CD4-positive, CD25-positive, alpha-beta regulatory T cell (primary cell): ENCODE measurements at regions not wholly inside any gene's neighbourhood (a gene's known extent, or its start where the extent isn't known, plus 50 kb on each side); places are given as distances from the start of the nearest gene placed in this dataset.
"Not testable (repeated sequence)": the region's sequence is repeated elsewhere in the genome, so short reads cannot be mapped to it uniquely, and the experiment has no call there.

Experiments
- ATAC-seq, 2 donors: fragments of 150-1000 bp; cut with Tn5 transposase; one replicate each; pipeline ENCODE4 v1.10.0; 2021; ENCODE audit warnings: low read depth in 2 of 2, moderate number of reproducible peaks in 2 of 2, moderate library complexity in 1 of 2
- DNase-seq, 3 donors: peaks; one replicate each; pipeline versions ENCODE4 v3.0.0 to v3.0.0-alpha.2; 2012 to 2022; ENCODE audit warnings: mixed read lengths in 1 of 3
- H3K27ac ChIP-seq: one replicate; pipeline ENCODE4 v1.7.0; 2013; ENCODE audit warnings: mild to moderate bottlenecking, low read length; ENCODE audit not compliant: insufficient read depth, poor library complexity, severe bottlenecking
- H3K27me3 ChIP-seq: one replicate; pipeline ENCODE4 v1.7.0; 2013; ENCODE audit warnings: low read length; ENCODE audit not compliant: control insufficient read depth, insufficient read depth
- H3K36me3 ChIP-seq: one replicate; pipeline ENCODE4 v1.7.0; 2013; ENCODE audit warnings: mild to moderate bottlenecking, low read length, moderate library complexity; ENCODE audit not compliant: control insufficient read depth, insufficient read depth
- H3K4me1 ChIP-seq: 2 replicates; pipeline ENCODE4 v1.7.0; 2013; ENCODE audit warnings: mild to moderate bottlenecking, low read length; ENCODE audit not compliant: insufficient read depth, control insufficient read depth, poor library complexity, severe bottlenecking
- H3K4me3 ChIP-seq: one replicate; pipeline ENCODE4 v1.7.0; 2013; ENCODE audit warnings: low read depth, mild to moderate bottlenecking, low read length, moderate library complexity
- H3K9me3 ChIP-seq, 2 experiments: 1 replicate in 1 of 2; 2 replicates in 1 of 2; pipeline ENCODE4 v1.7.0; 2013; ENCODE audit warnings: low read length in 2 of 2, mild to moderate bottlenecking in 1 of 2, moderate library complexity in 1 of 2; ENCODE audit not compliant: control insufficient read depth in 2 of 2
- H3K27ac Mint-ChIP-seq, 3 donors: one replicate each; pipeline ENCODE4 v1.8.0; 2020 to 2022; ENCODE audit warnings: mild to moderate bottlenecking in 3 of 3, mixed read lengths in 3 of 3, moderate library complexity in 2 of 3
- H3K27me3 Mint-ChIP-seq: one replicate; pipeline ENCODE4 v1.8.0; 2022; ENCODE audit warnings: mild to moderate bottlenecking, mixed read lengths
- H3K36me3 Mint-ChIP-seq: one replicate; pipeline ENCODE4 v1.8.0; 2020; ENCODE audit warnings: mixed read lengths
- H3K4me1 Mint-ChIP-seq, 4 donors: one replicate each; pipeline ENCODE4 v1.8.0; 2020 to 2022; ENCODE audit warnings: mixed read lengths in 4 of 4, mild to moderate bottlenecking in 1 of 4
- H3K4me3 Mint-ChIP-seq, 4 donors: one replicate each; pipeline ENCODE4 v1.8.0; 2020 to 2022; ENCODE audit warnings: mild to moderate bottlenecking in 4 of 4, mixed read lengths in 4 of 4, moderate library complexity in 3 of 4
- H3K9me3 Mint-ChIP-seq, 7 donors: one replicate each; pipeline ENCODE4 v1.8.0; 2020 to 2022; ENCODE audit warnings: mixed read lengths in 7 of 7, mild to moderate bottlenecking in 3 of 7, moderate library complexity in 2 of 7

DNA sequence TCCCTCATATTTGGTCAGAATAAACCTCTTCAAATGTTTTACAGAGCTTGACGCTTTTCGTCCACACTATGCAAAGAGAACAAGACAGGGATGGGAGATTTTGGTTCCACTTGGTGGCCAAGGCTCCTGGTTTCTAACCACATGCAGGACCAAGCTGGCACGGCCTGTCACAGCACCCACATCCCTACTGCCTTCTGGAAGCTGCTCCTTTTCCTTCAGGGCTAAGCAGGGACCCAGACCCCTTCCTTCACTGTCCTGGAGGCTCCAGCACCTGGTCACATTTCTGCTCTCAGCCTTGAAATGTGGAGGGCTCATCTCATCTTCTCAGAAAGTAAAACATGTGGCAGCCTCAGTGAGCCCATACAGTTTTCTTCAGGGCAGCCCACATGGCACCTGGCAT lies 50.4 kb upstream of the ARHGEF7 start:
- Histone ChIP-seq H3K27me3 (peaks cover 18% of the 10 kb centered on the region), H3K27ac (no peak overlapping the region), H3K4me3 (no peak overlapping the region), H3K4me1 (peaks cover 11% of the 10 kb centered on the region), H3K9me3 (no peaks in the 10 kb centered on the region), H3K36me3 (no peaks in the 10 kb centered on the region)
- Mint-ChIP-seq H3K27ac (no peak overlapping the region), H3K4me1 (peaks cover 3 to 11% (median 5%) of the 10 kb centered on the region in 4 donors), H3K27me3 (peaks cover 31% of the 10 kb centered on the region), H3K36me3 (no peaks in the 10 kb centered on the region), H3K4me3 (no peak overlapping the region), H3K9me3 (no peaks in the 10 kb centered on the region)
- DNase-seq = no peak
- no peak for ATAC-seq

DNA sequence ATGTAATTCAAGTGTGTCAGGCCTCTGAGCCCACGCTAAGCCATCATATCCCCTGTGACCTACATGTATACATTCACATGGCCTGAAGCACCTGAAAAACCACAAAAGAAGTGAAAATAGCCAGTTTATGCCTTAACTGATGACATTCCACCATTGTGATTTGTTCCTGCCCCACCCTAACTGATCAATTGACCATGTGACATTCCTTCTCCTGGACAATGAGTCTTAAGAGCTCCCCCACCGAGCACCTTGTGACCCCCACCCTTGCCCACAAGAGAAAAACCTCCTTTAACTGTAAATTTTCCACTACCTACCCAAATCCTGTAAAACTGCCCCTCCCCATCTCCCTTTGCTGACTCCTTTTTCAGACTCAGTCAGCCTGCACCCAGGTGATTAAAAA lies 52.1 kb upstream of the ARHGEF7 start:
- DNase-seq (no peak), ATAC-seq (no peak)
- Mint-ChIP-seq H3K4me1 (peaks cover 3 to 11% (median 5%) of the 10 kb centered on the region in 4 donors), H3K36me3 (no peaks in the 10 kb centered on the region), H3K9me3 (peaks cover 0 to 3% (median 0%) of the 10 kb centered on the region in 7 donors), H3K4me3 (no peak overlapping the region), H3K27me3 (peaks cover 30% of the 10 kb centered on the region), H3K27ac (no peak overlapping the region)
- H3K9me3 ChIP-seq = no peaks in the 10 kb centered on the region
- no peak overlapping the region for H3K27ac ChIP-seq
- H3K27me3 ChIP-seq = peaks cover 15% of the 10 kb centered on the region
- no peak overlapping the region for H3K4me3 ChIP-seq
- no peaks in the 10 kb centered on the region for H3K36me3 ChIP-seq
- H3K4me1 ChIP-seq = peaks cover 11% of the 10 kb centered on the region

DNA sequence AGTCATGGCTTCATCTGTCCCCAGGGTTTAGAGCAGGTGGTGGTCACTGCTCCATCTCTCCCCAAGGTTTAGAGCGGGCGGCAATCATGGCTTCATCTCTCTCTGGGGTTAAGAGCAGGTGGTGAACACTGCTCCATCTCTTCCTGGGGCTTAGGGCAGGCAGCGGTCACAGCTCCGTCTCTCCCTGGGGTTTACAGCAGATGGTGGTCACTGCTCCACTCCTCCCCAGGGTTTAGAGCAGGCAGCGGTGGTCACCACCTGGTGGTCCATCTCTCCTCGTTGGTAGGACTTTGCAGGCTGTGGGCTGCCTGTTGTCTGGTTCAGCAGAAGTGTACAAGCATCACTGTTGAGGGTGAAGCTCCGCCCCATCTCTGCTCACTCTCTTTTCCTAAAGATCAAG lies 52.8 kb upstream of the ARHGEF7 start:
- Histone ChIP-seq H3K4me1 (peaks cover 7% of the 10 kb centered on the region), H3K4me3 (no peak overlapping the region), H3K36me3 (no peaks in the 10 kb centered on the region), H3K27me3 (peaks cover 15% of the 10 kb centered on the region), H3K9me3 (no peaks in the 10 kb centered on the region), H3K27ac (no peak overlapping the region)
- DNase-seq (no peak), ATAC-seq (no peak)
- H3K4me3 Mint-ChIP-seq = no peak overlapping the region
- no peaks in the 10 kb centered on the region for H3K36me3 Mint-ChIP-seq
- no peak overlapping the region for H3K27ac Mint-ChIP-seq
- H3K9me3 Mint-ChIP-seq = peaks cover 0 to 3% (median 0%) of the 10 kb centered on the region in 7 donors
- peaks cover 0 to 7% (median 1%) of the 10 kb centered on the region in 4 donors for H3K4me1 Mint-ChIP-seq
- peaks cover 28% of the 10 kb centered on the region for H3K27me3 Mint-ChIP-seq

DNA sequence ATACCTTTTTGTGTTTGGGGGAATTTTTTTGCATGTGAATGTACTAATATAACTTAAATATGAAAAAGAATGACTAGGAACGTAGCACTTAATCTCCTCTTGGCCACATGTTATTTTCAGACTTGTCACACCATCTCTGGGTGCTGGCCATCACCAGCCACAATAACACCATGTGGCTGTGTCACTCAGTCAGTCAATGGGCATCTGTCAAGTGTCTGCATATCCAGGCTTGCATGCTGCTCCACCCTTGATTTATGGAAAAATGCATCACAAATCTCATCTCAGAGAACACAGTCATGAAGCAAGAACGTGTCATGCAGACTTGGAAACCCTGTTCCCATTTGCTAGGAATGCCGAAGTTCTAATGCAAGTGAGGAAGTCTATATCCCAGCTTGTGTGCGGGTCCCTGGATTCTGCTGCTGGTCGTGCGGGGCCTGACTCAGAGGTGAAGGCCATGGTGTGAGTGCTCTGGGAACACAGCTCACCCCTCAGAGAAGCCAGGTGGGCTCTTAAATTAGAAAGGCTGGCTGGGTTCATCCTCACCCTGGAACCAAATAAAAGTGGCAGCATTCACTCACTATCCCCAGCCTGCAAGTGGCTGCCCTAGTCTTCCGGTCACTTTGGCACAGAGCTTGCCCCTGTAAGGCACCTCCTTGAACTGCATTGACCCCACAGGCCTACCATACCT lies 53.6 kb upstream of the ARHGEF7 start:
- Histone ChIP-seq H3K9me3 (no peaks in the 10 kb centered on the region), H3K4me1 (no peaks in the 10 kb centered on the region), H3K27ac (no peak overlapping the region), H3K36me3 (no peaks in the 10 kb centered on the region), H3K27me3 (peaks cover 14% of the 10 kb centered on the region), H3K4me3 (no peak overlapping the region)
- Mint-ChIP-seq H3K27ac (no peak overlapping the region), H3K4me1 (peaks cover 0 to 2% (median 1%) of the 10 kb centered on the region in 4 donors), H3K27me3 (peaks cover 30% of the 10 kb centered on the region), H3K9me3 (peaks cover 0 to 3% (median 0%) of the 10 kb centered on the region in 7 donors), H3K4me3 (no peak overlapping the region), H3K36me3 (no peaks in the 10 kb centered on the region)
- no peak for ATAC-seq
- no peak for DNase-seq

DNA sequence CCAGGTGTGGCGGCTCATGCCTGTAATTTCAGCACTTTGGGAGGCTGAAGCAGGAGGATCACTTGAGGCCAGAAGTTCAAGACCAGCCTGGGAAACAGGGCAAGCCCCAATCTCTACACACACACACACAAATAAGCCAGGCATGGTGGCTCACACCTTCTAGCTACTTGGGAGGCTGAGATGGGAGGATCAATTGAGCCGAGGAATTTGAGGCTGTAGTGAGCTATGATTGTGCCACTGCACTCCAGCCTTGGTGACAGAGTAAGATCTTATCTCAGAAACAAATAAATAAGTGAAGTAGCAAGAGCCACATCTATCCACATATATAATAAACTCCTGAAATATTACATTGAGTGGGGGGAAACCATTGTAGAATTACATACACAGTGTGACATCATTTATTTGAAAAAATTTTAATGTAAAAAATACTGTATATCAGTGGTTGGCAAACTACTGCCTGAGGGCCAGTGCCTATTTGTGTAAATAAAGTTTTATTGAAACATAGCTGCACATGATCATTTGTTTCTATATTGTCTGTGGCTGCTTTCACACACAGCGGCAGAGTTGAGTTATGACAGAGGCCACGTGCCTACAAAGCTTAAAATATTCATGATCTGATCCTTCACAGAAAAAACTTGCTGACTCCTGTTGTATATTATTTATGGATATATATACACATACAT lies 54.7 kb upstream of the ARHGEF7 start:
- Histone ChIP-seq H3K36me3 (no peaks in the 10 kb centered on the region), H3K27me3 (peaks cover 11% of the 10 kb centered on the region), H3K4me1 (no peaks in the 10 kb centered on the region), H3K4me3 (no peak overlapping the region), H3K9me3 (no peaks in the 10 kb centered on the region), H3K27ac (no peak overlapping the region)
- no peak overlapping the region for H3K27ac Mint-ChIP-seq
- H3K27me3 Mint-ChIP-seq = peaks cover 22% of the 10 kb centered on the region
- H3K9me3 Mint-ChIP-seq = peaks cover 0 to 3% (median 0%) of the 10 kb centered on the region in 7 donors
- H3K36me3 Mint-ChIP-seq = no peaks in the 10 kb centered on the region
- DNase-seq (no peak), ATAC-seq (no peak)
- H3K4me3 Mint-ChIP-seq = no peak overlapping the region
- no peaks in the 10 kb centered on the region for H3K4me1 Mint-ChIP-seq

DNA sequence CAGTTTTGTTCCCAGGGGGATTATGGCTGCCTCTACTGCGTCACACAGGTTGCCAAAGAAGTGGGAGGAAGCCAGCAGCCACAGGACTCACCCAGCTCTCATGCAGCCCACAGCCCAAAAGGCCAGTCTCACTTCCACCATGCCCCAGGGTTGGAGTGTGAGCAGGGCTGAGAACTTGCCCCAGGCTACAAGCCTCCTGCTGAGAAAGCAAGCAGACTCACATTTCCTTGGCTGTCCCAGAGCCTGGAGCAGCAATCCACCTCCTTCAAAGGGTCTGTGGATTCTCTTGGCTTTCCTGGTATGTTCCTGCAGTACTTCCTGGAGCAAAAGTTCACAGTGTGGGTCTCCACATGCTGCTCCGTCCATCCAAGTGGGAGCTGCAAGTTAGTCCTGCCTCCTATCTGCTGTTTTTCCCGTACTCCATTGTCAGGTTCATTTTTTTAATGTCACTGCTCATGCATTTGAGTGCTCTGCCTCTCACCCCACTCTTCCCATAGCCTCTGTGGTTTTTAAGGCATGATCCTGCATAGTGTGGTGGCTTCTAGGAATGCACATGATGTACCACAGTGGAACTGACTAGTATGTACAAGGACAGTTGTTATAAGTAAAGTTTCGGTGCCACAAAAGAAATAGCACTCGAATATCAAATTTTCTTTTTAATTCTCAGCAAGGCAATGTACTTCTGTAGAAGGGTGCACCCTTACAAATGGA lies 56.2 kb upstream of the ARHGEF7 start:
- Mint-ChIP-seq H3K9me3 (peaks cover 0 to 3% (median 0%) of the 10 kb centered on the region in 7 donors), H3K27ac (no peak overlapping the region)
- no peak for ATAC-seq

DNA sequence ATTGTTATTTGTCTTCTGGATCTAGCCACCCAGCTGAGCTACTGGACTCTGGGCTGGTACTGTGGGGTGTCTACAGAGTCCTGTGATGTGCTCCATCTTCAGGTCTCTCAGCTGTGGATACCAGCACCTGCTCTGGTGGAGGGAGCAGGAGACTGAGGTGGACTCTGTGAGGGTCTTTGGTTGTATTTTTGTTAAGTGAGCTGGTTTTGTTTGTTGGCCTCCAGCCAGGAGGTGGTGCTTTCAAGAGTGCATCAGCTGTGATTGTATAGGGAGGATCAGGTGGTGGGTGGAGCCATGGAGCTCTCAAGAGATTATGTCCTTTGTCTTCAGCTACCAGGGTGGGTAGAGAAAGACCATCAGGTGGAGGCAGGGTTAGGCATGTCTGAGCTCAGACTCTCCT lies 56.8 kb upstream of the ARHGEF7 start:
- not testable (repeated sequence) for H3K9me3 ChIP-seq, H3K4me3 ChIP-seq, H3K4me1 Mint-ChIP-seq, H3K36me3 Mint-ChIP-seq, DNase-seq, H3K27me3 ChIP-seq, H3K9me3 Mint-ChIP-seq, H3K4me3 Mint-ChIP-seq, H3K27ac Mint-ChIP-seq, H3K36me3 ChIP-seq, H3K4me1 ChIP-seq, ATAC-seq, H3K27ac ChIP-seq
- H3K27me3 Mint-ChIP-seq = peaks cover 22% of the 10 kb centered on the region

More for the DNA sequence above, 56.2 kb upstream of the ARHGEF7 start:
- H3K9me3 ChIP-seq = no peaks in the 10 kb centered on the region
- no peaks in the 10 kb centered on the region for H3K36me3 ChIP-seq
- no peak overlapping the region for H3K4me3 Mint-ChIP-seq
- H3K4me3 ChIP-seq = no peak overlapping the region
- peaks cover 19% of the 10 kb centered on the region for H3K27me3 Mint-ChIP-seq
- H3K4me1 ChIP-seq = no peaks in the 10 kb centered on the region
- peaks cover 10% of the 10 kb centered on the region for H3K27me3 ChIP-seq
- no peak for DNase-seq
- H3K36me3 Mint-ChIP-seq = no peaks in the 10 kb centered on the region
- no peak overlapping the region for H3K27ac ChIP-seq
- H3K4me1 Mint-ChIP-seq = no peaks in the 10 kb centered on the region
